ENCODE measurements at regions not wholly inside any gene's neighbourhood (a gene's known extent, or its start where the extent isn't known, plus 50 kb on each side); places are given as distances from the start of the nearest gene placed in this dataset.
"Not testable (repeated sequence)": the region's sequence is repeated elsewhere in the genome, so short reads cannot be mapped to it uniquely, and the experiment has no call there.

DNA sequence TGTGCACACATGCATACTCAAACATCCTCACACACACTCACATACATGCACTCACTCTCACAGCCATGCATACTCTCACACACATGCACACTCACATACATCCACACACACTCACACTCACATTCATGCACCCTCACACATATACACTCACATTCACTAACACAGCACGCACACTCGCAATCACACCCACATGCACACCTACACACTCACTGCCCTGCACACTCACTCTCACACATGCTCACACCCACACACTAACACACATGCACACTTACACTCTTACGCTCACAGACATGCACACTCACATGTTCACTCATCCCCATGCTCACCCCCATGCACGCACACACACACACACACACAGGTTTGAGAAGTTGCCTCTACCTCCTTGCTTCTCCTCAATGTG lies 63.2 kb upstream of the SFSWAP start:
- no peak for TF ChIP-seq L3MBTL2 (conservative IDR thresholded peaks at IDR 0.05)
- TF ChIP-seq HDGF (IDR thresholded peaks at IDR 0.05; ENCODE audit: borderline replicate concordance): no peak
- no peak for TF ChIP-seq ZNF384 (IDR thresholded peaks at IDR 0.05)
- TF ChIP-seq TARDBP (IDR thresholded peaks at IDR 0.05): no peak
- no peak for TF ChIP-seq FOXA1 (IDR thresholded peaks at IDR 0.05)
- TF ChIP-seq FOXK2 (IDR thresholded peaks at IDR 0.05): no peak
- no peak for TF ChIP-seq FOXM1 (IDR thresholded peaks at IDR 0.05; ENCODE audit: borderline replicate concordance)
- POLR2A ChIA-PET: no interaction called here
- CTCF ChIA-PET: no interaction called here
- no peak for DNase-seq (ENCODE audit: extremely low spot score)

DNA sequence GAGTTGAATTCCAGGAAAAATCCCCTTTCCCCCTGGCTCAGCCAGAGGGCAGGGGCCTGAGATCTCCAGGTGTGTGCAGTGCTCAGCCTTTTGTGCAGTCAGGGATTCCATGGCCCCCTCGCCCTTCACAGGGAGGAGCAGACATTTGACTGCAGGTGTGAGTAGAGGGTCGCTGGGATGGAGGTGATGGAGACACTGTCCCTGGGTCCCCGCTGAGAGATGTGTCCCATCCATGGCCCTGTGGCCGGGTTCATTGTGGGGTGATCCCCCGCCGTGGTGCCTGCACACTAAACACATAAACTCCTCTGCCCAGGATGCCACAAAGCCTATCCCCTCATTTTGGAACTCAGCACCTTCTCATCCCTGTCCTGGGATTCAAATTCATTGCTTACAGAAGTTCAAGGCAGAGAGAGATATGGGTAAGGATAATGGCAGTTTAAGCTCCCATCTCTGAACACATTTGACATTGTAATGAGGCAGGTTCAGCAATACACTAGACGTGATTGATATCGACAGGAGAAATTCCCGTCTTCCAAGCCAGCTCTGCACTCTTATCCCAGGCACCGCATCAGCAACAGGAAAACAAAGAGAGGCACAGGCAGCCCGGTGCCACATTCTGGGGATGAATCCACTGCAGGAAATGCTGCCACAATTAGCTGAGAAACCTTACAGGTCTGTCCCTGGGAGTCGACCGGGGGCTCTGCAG lies 55.3 kb upstream of the SFSWAP start:
- POLR2A ChIA-PET; CTCF ChIA-PET; DNase-seq (ENCODE audit: extremely low spot score): not testable (repeated sequence)

DNA sequence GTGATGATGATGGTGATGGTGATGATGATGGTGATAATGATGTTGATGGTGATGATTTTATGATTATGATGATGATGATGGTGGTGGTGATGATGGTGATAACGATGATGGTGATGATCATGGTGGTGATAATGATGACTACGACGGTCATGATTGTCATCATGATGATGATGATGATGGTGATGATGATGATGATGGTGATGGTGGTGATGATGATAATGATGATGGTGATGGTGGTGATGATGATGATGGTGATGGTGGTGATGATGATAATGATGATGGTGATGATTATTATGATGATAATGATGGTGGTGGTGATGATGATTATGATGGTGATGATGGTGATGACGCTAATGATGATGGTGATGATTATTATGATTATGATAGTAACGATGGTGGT lies 54.1 kb upstream of the SFSWAP start:
- CTCF ChIA-PET; DNase-seq (ENCODE audit: extremely low spot score); POLR2A ChIA-PET: not testable (repeated sequence)

DNA sequence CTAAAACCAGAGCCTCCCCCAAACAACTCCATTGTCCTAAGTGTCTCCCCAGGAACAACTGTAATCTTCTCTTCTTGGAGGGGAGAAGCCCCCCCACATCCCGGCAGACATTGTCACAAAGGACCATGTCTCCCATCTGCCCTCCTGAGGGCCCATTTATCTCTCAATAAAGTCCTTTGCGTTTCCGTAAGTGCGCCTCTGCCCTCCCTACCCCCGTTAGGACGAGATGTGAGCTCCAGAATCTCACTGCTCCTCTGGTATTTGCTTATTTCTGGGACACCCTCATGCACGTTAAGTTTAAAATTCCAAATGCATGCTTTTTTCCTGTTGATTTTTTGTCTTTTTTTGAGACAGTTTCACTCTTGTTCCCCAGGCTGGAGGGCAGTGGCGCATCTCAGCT lies 52.3 kb upstream of the SFSWAP start:
- POLR2A ChIA-PET; CTCF ChIA-PET; DNase-seq (ENCODE audit: extremely low spot score): not testable (repeated sequence)

DNA sequence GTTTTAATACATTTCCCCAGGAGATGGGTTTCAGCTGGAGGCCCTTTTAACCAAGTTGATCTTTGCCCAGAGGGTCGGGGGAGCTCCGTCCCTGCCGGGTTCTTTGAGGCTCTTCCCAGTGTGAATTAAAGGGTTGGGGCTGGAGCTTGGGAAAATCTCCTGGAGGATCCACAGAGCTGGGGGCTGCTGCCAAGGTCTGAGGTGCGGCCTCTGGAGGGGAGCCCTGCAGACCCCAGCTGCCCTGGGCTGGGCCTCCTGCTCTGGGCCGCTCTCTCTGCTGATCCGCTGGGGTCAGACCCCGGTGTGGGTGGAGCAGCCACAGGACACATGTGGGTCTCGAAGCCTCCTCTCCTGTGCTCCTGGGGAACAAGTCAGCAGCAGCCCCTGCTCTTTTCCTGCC lies 51.4 kb upstream of the SFSWAP start:
- DNase-seq (ENCODE audit: extremely low spot score); POLR2A ChIA-PET; CTCF ChIA-PET: not testable (repeated sequence)

DNA sequence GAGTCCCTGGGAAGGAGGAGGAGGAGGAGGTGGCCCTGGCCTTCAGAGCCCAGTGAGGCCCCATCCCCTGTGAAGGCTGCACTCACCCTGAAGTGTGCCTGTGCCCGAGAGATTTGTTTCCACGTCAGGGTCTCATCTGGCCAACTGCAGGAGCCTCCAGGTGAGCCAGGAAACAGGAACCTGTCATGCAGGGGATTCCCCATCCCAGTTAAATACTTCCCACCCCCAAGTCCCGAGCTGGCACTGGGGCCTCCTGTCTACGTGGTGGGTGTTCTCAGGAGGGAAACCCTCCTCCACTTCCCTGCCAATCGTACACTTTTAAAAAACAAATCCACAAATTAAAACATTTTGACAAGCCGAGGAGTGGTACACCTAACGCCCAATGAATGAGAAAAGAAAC lies 50.9 kb upstream of the SFSWAP start:
- POLR2A ChIA-PET; CTCF ChIA-PET; DNase-seq (ENCODE audit: extremely low spot score): not testable (repeated sequence)

DNA sequence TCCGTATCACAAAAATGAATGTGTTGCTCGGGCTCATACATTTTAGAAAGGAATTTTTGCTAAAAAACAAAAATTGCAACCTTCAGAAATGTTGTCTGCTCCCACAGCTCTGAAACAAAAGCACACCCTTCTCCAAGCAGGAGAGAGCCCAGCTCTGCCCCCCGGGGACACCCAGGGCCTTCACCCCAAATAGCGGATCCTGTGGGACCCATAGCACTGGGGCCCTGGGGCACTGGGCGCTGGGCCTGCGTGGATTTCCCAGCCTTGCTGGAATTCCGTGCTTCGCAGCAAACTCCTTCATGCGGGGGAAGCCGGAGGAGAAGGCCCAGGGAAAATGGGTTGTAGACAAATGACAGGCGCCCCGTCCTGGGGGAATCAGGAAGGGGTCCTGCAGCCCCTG lies 50.5 kb upstream of the SFSWAP start:
- DNase-seq (ENCODE audit: extremely low spot score); CTCF ChIA-PET; POLR2A ChIA-PET: not testable (repeated sequence)
